ENCODE measurements at regions not wholly inside any gene's neighbourhood (a gene's known extent, or its start where the extent isn't known, plus 50 kb on each side); places are given as distances from the start of the nearest gene placed in this dataset.

- Histone ChIP-seq H3K27me3 (no peaks in the 10 kb centered on the region), H3K4me1 (ENCODE audit: low read depth) (no peaks in the 10 kb centered on the region), H3K9me3 (ENCODE audit: low read depth) (no peaks in the 10 kb centered on the region), H3K36me3 (no peaks in the 10 kb centered on the region), H3K27ac (no peak overlapping the region), H3K4me3 (no peak overlapping the region)
- no peak for DNase-seq (ENCODE audit: low read depth in 1 of 2, low spot score in 1 of 2)
- TF ChIP-seq CTCF (IDR thresholded peaks at IDR 0.05; ENCODE audit: low read depth, low read length), result no peak
Observed at GRCh38 chr20:48090784-48091183, 305.5 kb upstream of the SULF2 start.

GRCh38 chr20:48090314-48090713 lies 305.0 kb upstream of the SULF2 start:
- no peaks in the 10 kb centered on the region for H3K9me3 ChIP-seq (ENCODE audit: low read depth)

GRCh38 chr20:48080583-48080982 lies 295.3 kb upstream of the SULF2 start:
- no peak overlapping the region for H3K27ac ChIP-seq
- no peaks in the 10 kb centered on the region for H3K27me3 ChIP-seq
- H3K36me3 ChIP-seq, result no peaks in the 10 kb centered on the region
- H3K9me3 ChIP-seq (ENCODE audit: low read depth), result no peaks in the 10 kb centered on the region
- no peak overlapping the region for H3K4me3 ChIP-seq
- TF ChIP-seq CTCF (IDR thresholded peaks at IDR 0.05; ENCODE audit: low read depth, low read length), result no peak
- DNase-seq (ENCODE audit: low read depth in 1 of 2, low spot score in 1 of 2), result no peak
- H3K4me1 ChIP-seq (ENCODE audit: low read depth), result no peaks in the 10 kb centered on the region

More at GRCh38 chr20:48090314-48090713, 305.0 kb upstream of the SULF2 start:
- Histone ChIP-seq H3K36me3 (no peaks in the 10 kb centered on the region), H3K27me3 (no peaks in the 10 kb centered on the region), H3K27ac (no peak overlapping the region), H3K4me1 (ENCODE audit: low read depth) (no peaks in the 10 kb centered on the region), H3K4me3 (no peak overlapping the region)
- DNase-seq (ENCODE audit: low read depth in 1 of 2, low spot score in 1 of 2), result no peak
- TF ChIP-seq CTCF (IDR thresholded peaks at IDR 0.05; ENCODE audit: low read depth, low read length), result no peak

- no peak for TF ChIP-seq CTCF (IDR thresholded peaks at IDR 0.05; ENCODE audit: low read depth, low read length)
- Histone ChIP-seq H3K4me3 (no peak overlapping the region), H3K9me3 (ENCODE audit: low read depth) (no peaks in the 10 kb centered on the region), H3K27me3 (no peaks in the 10 kb centered on the region), H3K4me1 (ENCODE audit: low read depth) (no peaks in the 10 kb centered on the region), H3K36me3 (no peaks in the 10 kb centered on the region), H3K27ac (no peak overlapping the region)
- DNase-seq (ENCODE audit: low read depth in 1 of 2, low spot score in 1 of 2), result no peak
Observed at GRCh38 chr20:48079028-48079427, 293.7 kb upstream of the SULF2 start.

GRCh38 chr20:48076747-48077146 lies 291.5 kb upstream of the SULF2 start:
- Histone ChIP-seq H3K9me3 (ENCODE audit: low read depth) (no peaks in the 10 kb centered on the region), H3K4me3 (no peak overlapping the region), H3K27me3 (no peaks in the 10 kb centered on the region), H3K36me3 (no peaks in the 10 kb centered on the region), H3K4me1 (ENCODE audit: low read depth) (no peaks in the 10 kb centered on the region), H3K27ac (no peak overlapping the region)
- DNase-seq (ENCODE audit: low read depth in 1 of 2, low spot score in 1 of 2), result no peak
- no peak for TF ChIP-seq CTCF (IDR thresholded peaks at IDR 0.05; ENCODE audit: low read depth, low read length)

GRCh38 chr20:48076247-48076646 lies 291.0 kb upstream of the SULF2 start:
- H3K9me3 ChIP-seq (ENCODE audit: low read depth), result no peaks in the 10 kb centered on the region
- H3K36me3 ChIP-seq, result no peaks in the 10 kb centered on the region
- no peak overlapping the region for H3K4me3 ChIP-seq
- no peak for TF ChIP-seq CTCF (IDR thresholded peaks at IDR 0.05; ENCODE audit: low read depth, low read length)
- H3K4me1 ChIP-seq (ENCODE audit: low read depth), result no peaks in the 10 kb centered on the region
- no peak overlapping the region for H3K27ac ChIP-seq
- no peak for DNase-seq (ENCODE audit: low read depth in 1 of 2, low spot score in 1 of 2)
- H3K27me3 ChIP-seq, result no peaks in the 10 kb centered on the region
